ENCODE measurements at regions not wholly inside any gene's neighbourhood (a gene's known extent, or its start where the extent isn't known, plus 50 kb on each side); places are given as distances from the start of the nearest gene placed in this dataset.
"Not testable (repeated sequence)": the region's sequence is repeated elsewhere in the genome, so short reads cannot be mapped to it uniquely, and the experiment has no call there.

GRCh38 chr5:117679046-117679445, 1104.4 kb upstream of the SEMA6A start:
- DNase-seq: no peak

DNA sequence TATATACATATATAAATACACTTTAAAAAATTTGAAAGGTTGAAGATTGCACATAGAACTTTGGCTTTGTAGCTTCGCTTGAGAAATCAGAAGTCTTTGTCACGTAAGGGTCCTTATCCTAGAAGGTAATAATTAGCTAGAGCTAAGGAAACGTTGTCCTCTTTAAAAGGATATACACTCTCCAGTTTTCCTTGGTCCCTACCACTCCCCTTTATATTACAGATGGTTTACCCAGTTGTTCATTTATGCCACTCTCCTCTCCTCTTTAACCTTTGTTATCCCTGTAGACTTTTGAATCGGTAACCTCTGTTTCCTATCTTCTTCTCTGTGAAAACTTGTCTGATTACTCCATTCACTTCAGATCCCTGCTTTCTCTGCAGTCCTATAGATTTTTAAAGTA, 1101.0 kb upstream of the SEMA6A start:
- DNase-seq: no peak

DNA sequence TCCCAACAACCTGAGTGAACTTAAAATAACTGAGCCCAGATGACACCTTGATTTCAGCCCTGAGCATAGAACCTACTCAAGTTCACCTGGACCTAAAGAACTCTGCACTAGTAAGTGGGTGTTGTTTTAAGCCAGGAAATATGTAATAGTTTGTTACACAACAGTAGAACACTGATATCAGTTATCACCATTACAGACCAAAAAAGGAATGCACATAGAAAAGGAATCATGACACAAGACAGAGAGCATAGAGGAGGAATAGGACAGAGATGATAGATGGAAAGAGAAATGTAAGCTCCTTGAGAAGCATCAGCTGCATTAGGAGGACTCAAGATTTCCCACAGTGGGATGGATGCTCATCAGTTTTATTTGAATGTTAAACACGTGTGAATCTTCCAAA, 1096.9 kb upstream of the SEMA6A start:
- DNase-seq: no peak

- DNase-seq: no peak
Observed at GRCh38 chr5:117667105-117667504, 1092.5 kb upstream of the SEMA6A start.

DNA sequence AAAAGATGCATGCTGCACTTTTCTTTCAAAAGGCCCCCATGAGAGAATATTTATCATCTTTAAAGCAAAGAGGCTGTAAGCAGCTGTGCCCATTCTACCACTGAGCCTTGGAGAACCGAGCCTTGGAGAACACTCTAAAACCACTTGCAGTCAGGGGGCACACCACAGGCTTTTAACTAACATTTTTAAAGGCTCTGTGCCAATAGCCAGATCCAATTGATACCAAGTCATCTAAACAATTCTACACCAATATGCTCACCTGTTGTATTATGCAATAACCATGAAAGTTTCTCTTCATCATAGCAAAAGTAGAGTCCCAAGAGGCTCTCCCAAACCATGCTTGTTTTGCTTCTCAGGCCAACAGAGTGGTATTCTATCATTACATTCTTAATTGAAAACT, 1090.5 kb upstream of the SEMA6A start:
- DNase-seq: peak; percentile 60

DNA sequence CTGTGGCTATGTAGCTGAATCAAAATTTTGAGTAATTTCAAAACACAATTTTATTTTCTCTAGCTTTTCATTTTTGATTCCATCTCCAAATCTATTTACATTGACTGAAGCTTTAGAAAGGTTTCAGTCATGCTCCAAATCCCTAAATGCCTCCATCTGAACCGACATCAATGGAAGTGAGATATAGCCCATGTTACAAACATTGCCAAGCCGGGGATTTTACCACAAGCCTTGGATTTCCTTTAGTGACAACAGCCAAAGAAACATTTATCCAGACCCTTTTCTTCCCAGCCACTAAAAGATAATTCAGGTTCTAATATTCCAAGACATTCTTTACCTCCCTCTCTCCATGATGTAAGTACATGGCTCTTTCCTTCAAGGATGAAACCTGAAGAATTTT, 1087.7 kb upstream of the SEMA6A start:
- DNase-seq: no peak

DNA sequence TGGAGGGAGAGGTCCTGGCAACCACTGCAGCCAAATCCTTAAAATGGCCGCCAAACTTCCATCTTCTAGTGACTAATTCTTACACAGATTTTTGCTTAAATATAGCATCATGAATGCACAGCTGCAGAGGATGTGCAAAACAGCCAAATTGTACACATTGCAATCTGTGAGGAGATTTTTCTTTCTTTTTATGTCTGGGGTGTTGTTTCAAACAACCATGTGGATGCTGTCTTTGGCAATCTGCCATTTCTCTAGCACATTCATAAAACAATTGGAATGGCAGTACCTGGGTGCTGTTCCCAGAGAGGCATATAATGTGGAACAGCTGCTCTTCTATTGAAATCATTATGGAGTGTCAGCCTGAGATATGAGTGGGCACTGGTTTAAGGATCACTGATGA, 1082.9 kb upstream of the SEMA6A start:
- peak; percentile 44 for DNase-seq

DNA sequence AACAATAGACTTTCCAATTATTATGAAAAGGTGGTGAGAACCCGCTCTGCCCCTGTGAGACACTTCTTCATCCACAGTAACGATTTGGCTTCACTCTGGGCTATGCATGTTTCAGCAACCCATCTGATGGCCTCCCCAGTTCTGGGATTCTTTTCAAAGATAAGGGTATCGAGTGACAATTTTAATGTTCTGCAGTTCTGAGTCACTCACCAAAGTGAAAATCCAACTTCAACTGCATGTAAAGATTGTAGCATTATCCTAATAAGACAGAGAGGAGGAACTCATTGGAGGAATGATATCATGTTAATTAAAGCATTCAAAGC, 1078.3 kb upstream of the SEMA6A start:
- DNase-seq: no peak

DNA sequence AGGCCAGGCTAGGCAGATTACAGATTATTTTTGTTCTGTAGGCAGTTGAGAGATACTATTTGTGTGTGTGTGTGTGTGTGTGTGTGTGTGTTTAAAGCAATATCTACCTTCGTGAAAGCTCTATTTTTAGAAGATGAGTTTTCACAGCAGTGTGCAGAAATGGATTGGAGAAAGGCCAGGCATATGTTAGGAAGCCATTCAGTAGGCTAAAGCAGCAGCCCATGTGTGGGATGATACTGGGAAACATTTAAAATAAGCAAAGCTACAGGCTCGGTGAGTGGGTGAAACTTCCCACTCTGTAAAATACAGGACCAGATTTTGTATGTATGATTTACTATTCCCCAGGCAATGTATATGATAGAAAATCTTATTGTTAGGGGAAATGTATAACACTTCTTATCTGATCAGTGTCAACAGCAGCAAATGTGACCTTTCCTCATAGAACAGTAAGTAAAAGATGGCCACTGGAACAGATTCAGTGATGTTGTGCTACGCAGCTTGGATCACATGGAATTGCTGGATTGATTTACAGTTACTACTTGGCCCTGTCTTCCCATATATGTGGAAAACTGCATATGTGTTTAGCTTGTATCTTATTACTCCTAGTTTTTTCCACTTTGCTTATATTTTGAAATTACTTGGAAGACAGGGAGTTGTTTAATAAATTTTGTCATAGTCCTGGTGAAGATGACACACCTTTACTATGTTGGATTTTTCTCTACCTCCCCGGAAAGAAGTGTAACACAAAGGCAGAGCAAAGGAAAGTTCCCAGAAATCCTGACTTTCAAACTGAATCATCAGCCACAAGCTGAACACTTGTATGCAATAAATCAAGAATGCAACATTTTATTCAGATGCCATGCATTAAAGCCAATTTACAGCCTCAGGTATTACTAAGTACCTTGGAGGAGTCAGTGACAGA, 1077.7 kb upstream of the SEMA6A start:
- DNase-seq: no peak

DNA sequence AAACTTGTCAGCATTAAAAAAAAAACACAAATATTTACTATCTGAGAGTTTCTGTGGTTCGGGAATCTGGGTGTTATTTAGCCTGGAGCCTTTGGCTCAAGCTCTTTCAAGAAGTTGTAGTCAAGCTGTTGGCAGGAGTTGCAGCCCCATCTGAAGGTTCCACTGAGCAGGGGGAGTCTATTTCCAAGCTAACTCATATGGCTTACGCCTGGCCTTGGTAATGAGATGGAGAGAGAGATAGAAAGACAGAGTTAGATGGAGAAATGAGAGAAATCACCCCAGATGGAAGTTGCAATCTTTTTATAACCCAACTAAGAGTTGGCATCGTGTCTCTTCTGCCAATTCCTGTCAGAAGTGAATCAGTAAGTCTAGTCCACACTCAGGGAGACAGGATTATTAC, 1075.2 kb upstream of the SEMA6A start:
- no peak for DNase-seq

DNA sequence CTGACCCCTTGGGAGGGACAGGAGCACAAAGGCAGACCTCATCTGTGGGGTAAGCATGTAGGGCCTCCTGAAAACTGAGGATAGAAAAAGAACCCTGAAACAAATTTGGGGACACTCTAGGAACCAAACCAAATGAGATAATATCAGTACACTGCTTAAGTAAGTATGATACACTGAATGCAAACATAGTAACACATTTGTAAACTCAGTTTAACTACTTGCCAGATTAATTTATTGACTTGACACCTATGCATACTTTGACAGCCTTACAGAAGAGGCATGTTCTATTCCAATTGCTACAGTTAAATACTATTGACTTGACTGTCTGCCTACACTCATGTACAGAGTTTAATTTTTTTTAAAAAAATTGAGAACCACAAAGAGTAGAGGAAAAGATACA, 1070.8 kb upstream of the SEMA6A start:
- DNase-seq: no peak

DNA sequence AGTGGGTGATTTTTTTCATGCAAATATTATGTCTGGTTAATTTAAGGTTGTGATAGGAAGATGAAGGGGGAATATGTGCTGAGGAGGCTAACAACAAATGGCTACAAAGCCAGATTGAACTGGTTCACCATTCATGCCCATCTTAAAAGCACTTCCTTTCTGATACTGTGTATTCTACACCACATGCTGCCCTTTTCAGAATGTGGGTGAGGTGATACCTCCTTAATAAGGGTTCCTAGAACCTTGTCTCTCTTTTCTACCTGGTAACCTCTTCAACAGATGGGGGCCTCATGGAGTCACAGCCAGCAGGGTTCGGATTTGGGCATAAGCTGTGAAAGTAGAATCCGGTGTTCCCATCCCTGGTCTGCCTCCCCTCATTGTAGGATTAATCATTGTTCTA, 1064.0 kb upstream of the SEMA6A start:
- DNase-seq: no peak

DNA sequence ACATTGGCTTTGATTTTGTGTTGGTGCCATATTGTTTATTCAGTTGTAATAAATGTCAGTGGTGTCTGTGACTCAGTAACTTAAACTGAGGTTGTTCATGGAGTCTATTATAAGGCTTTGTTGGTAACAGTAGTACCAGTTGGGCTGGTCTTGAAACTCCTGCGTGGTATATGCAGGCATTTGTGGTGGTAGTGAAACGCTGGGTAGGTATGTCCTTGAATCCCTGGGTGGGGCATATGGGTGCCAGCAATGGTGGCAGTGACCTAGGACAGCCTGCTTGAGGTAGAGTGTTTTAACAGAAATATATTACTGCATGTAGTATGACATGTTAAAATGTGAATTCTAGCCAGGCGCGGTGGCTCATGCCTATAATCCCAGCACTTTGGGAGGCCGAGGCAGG, 1058.5 kb upstream of the SEMA6A start:
- no peak for DNase-seq

DNA sequence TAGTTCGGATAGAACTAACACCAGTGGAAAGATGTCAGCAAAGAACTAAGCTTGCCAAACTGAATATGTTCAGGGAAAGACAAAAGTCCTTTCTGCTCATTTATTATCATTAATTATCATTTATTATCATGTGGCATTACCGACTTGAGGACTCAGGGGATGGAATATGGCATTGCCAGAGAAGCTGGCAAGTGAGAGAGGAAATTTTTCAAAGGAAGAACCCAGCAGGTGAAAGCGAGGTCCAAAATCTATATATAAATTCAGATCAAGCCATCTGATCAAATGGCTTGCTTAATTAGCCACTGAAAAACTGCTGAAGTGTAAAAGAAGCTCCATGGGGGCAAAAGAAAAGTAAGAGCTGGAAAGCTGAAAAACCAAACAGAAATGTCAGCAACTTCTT, 1049.6 kb upstream of the SEMA6A start:
- no peak for DNase-seq

DNA sequence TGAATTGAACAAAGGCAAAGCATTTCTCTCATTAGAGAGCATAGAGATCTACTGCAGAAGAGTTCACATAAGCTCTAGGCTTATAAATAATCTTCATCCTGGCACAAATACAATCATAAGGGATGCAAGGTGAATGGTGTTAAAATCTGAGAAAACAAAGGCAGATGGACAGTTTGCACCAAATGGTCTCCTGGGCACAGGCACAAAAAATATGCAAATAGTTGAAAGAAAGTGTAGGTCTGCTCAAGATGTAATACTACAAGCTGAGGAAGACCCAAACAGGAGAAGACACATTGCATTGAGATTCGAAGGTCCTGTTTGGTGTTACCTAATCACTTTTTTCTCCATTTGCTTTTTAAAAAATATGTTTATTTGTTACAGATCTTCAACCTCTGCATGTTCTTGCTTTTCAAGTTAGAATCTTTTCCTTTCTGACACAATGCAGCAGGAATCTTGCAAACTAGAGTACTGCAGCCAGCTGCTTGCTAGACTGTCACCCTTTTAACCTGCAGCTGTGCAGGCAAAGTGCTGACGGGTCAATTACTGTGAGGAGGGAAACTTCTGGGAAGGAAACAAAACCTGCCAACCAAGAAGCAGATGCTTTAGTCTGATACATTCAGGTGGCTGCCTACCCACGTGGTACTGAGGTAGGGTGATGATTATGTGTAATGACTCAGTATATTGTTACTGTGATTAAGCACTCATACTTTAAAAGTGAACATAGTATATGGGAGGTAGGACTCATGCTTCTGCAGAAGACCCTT, 1048.6 kb upstream of the SEMA6A start:
- no peak for DNase-seq

GRCh38 chr5:117621921-117622320, 1047.3 kb upstream of the SEMA6A start:
- no peak for DNase-seq

GRCh38 chr5:117615226-117615625, 1040.6 kb upstream of the SEMA6A start:
- no peak for DNase-seq

- DNase-seq: no peak
Observed at GRCh38 chr5:117614408-117614807, 1039.8 kb upstream of the SEMA6A start.

DNA sequence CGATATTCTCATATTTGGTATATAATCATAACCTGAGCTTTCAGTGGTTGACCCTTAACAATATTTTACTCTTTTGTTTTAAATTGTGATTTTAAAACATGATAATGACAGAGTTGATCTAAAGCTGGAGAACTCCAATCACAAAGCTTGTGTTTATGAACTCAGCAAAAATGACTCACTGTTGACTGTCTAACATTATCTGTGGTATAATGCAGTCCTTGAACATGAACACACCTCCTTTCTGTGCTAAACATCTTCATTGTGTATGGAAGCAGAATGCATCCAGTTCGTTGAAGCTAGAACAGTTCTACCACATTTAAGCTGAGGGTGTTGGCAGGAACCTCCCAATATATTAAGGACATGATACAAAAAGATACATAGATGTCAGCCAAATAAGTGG, 1030.2 kb upstream of the SEMA6A start:
- no peak for DNase-seq

DNA sequence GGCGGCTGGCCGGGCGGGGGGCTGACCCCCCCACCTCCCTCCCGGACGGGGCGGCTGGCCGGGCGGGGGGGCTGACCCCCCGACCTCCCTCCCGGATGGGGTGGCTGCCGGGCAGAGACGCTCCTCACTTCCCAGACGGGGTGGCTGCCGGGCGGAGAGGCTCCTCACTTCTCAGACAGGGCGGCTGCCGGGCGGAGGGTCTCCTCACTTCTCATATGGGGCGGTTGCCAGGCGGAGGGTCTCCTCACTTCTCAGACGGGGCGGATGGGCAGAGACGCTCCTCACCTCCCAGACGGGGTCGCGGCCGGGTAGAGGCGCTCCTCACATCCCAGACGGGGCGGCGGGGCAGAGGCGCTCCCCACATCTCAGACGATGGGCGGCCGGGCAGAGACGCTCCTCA, 1025.2 kb upstream of the SEMA6A start:
- DNase-seq: not testable (repeated sequence)

DNA sequence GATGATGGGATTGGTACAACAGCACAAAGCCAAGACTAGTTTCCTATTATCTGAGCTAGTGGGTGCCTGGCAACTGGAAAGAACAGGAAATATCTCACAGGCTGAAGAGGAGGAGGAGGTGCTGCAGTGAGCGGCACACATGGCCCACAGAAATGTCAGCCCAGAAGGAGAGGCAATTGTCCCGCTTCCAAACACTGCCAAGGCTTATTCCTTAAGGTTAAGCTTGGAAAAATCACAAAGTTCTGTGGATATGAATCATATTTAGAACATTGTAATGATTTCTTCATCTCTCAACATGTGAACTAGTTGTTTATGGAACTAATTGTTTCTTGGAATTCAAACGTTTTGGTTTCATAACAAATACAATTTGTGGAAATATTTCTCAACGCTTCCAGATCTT, 1019.5 kb upstream of the SEMA6A start:
- DNase-seq: no peak

DNA sequence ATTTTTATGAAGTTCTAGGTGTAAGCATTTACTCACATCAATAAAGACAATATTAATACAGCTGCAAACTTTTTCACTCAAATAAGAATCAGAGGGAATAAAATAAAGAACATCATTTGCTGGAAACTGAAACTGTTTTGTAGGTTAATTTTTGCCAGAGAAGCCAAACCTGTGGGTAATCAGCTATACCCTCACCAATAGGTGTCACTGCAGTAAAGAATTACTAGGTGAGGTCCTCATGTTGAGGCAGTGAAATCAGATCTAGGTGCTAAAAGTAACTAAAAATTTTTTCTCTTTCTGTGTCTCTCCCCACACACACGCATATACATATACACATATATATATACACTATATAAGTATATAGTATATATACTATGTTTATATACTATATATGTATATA, 1016.3 kb upstream of the SEMA6A start:
- DNase-seq: no peak

GRCh38 chr5:117588611-117589010, 1014.0 kb upstream of the SEMA6A start:
- no peak for DNase-seq

DNA sequence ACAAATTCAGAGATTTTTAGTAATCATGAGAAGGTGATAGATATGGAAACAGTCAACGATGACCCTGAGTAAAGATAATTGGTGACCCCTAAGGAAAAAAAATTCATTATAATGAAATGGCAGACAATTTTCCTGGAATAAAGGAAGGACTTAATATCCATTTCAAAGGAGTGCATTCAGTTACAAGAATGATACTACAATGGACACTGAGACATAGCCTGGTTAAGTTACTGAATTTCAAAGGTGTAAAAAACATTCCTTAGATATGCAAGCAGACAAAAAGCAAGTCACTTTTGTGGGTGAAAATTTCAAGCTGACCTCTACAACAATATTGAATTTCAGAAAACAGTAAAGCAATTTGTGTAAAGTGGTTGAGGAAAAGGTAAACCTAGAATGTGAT, 1012.5 kb upstream of the SEMA6A start:
- no peak for DNase-seq

DNA sequence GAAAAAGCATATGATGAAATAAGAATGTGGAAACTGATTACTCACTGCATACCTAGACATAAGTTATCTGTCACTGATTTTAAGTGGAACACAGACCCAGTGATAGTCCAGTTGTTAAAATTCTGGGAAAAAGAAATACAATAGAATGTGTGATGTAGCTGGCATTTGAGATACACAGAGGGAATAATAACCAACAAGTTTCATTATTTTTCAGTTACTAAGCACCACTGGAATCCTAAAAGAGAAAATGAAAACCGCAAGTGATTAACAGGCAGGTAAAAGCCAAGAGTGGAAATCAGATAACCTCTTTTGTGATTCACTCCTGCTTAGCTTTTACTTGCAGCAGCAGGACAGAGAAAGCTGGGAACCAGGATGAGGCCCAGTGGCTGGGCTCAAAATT, 994.0 kb upstream of the SEMA6A start:
- DNase-seq: no peak
